T-helper 2 cell treated with Interferon-gamma antibody and Interleukin-4, amounts not matched to agents 100 ng/mL and 5 ng/mL, for 36 hours (primary cell): ENCODE measurements at regions not wholly inside any gene's neighbourhood (a gene's known extent, or its start where the extent isn't known, plus 50 kb on each side); places are given as distances from the start of the nearest gene placed in this dataset.

ENCODE experiments used
- intact Hi-C: fragments of 100-400 bp; cut with micrococcal nuclease; formaldehyde crosslinking; loops from one replicate; pipeline ENCODE4 v1.15.1; 2023

- intact Hi-C loops, result no loop called here
These were observed 641.7 kb upstream of the DIPK2B start for GRCh38 chrX:45842207-45842925.

GRCh38 chrX:45840411-45840950, 639.8 kb upstream of the DIPK2B start:
- intact Hi-C loops, result no loop called here

- intact Hi-C loops, result no loop called here
These were observed 629.7 kb upstream of the DIPK2B start for GRCh38 chrX:45830343-45830742.

GRCh38 chrX:45824471-45824870, 623.8 kb upstream of the DIPK2B start:
- intact Hi-C loops, result no loop called here

GRCh38 chrX:45823536-45823935, 622.9 kb upstream of the DIPK2B start:
- intact Hi-C loops, result no loop called here

GRCh38 chrX:45822124-45822523, 621.4 kb upstream of the DIPK2B start:
- intact Hi-C loops, result no loop called here

- intact Hi-C loops, result no loop called here
These were observed 618.2 kb upstream of the DIPK2B start for GRCh38 chrX:45818913-45819312.

- intact Hi-C loops, result no loop called here
These were observed 614.8 kb upstream of the DIPK2B start for GRCh38 chrX:45815441-45815840.

- intact Hi-C loops, result no loop called here
These were observed 610.6 kb upstream of the DIPK2B start for GRCh38 chrX:45811326-45811725.

- intact Hi-C loops, result loop anchor here (2.0 to 5.0 kb wide), 3 partner anchors 35 to 49 kb away; no protein-coding TSS in a partner anchor
These were observed 607.1 kb upstream of the DIPK2B start for GRCh38 chrX:45807572-45808425.

- intact Hi-C loops, result loop anchor here (2.0 to 5.0 kb wide), 3 partner anchors 34 to 48 kb away; no protein-coding TSS in a partner anchor
These were observed 605.9 kb upstream of the DIPK2B start for GRCh38 chrX:45806410-45807121.

- intact Hi-C loops, result loop anchor here (5.0 kb wide), 1 partner anchor 573 kb away; no protein-coding TSS in a partner anchor
These were observed 603.6 kb upstream of the DIPK2B start for GRCh38 chrX:45804276-45804675.

GRCh38 chrX:45803383-45803921, 602.8 kb upstream of the DIPK2B start:
- intact Hi-C loops, result loop anchor here (5.0 kb wide), 1 partner anchor 574 kb away; no protein-coding TSS in a partner anchor

- intact Hi-C loops, result loop anchor here (5.0 kb wide), 1 partner anchor 576 kb away; no protein-coding TSS in a partner anchor
These were observed 600.9 kb upstream of the DIPK2B start for GRCh38 chrX:45801554-45801953.

GRCh38 chrX:45800746-45801453, 600.2 kb upstream of the DIPK2B start:
- intact Hi-C loops, result loop anchor here (5.0 kb wide), 1 partner anchor 576 kb away; no protein-coding TSS in a partner anchor

- intact Hi-C loops, result no loop called here
These were observed 598.9 kb upstream of the DIPK2B start for GRCh38 chrX:45799576-45799975.

- intact Hi-C loops, result no loop called here
These were observed 594.9 kb upstream of the DIPK2B start for GRCh38 chrX:45795546-45795945.

GRCh38 chrX:45794995-45795337, 594.3 kb upstream of the DIPK2B start:
- intact Hi-C loops, result no loop called here

- intact Hi-C loops, result no loop called here
These were observed 593.8 kb upstream of the DIPK2B start for GRCh38 chrX:45794323-45794994.

GRCh38 chrX:45788941-45789348, 588.3 kb upstream of the DIPK2B start:
- intact Hi-C loops, result no loop called here
